Gastrocnemius medialis (tissue), 4 donors: ENCODE measurements at regions not wholly inside any gene's neighbourhood (a gene's known extent, or its start where the extent isn't known, plus 50 kb on each side); places are given as distances from the start of the nearest gene placed in this dataset.

Experiments used
- CTCF ChIP-seq, 5 experiments: fragments of 450-650 bp in 3 of 5; fragments of 200-600 bp in 2 of 5; sonication (generic) in 2 of 5; IDR thresholded peaks in 4 of 5; conservative IDR thresholded peaks in 1 of 5; 1 replicate in 4 of 5; 2 replicates in 1 of 5; pipeline ENCODE4 v1.5.1; 2016 to 2019; ENCODE audit warnings: antibody characterized with exemption in 5 of 5, mild to moderate bottlenecking in 3 of 5, moderate library complexity in 3 of 5
- POLR2A ChIP-seq, 2 donors: fragments of 450-650 bp; IDR thresholded peaks; one replicate each; pipeline ENCODE4 v1.6.1; 2017; ENCODE audit warnings: antibody characterized with exemption in 2 of 2, mild to moderate bottlenecking in 2 of 2, moderate library complexity in 2 of 2

- TF ChIP-seq CTCF (IDR thresholded peaks at IDR 0.05 in 4 of 5, conservative IDR thresholded peaks at IDR 0.05 in 1 of 5), result no peak
- TF ChIP-seq POLR2A (IDR thresholded peaks at IDR 0.05), result no peak
These were observed 60.4 kb upstream of the MAP10 start for GRCh38 chr1:232744847-232745246.
